Neural progenitor cell (in vitro differentiated cells): ENCODE measurements at regions not wholly inside any gene's neighbourhood (a gene's known extent, or its start where the extent isn't known, plus 50 kb on each side); places are given as distances from the start of the nearest gene placed in this dataset.

Source experiments
- EZH2 ChIP-seq: fragments of 200-600 bp; sonication (generic); IDR thresholded peaks from 2 replicates; pipeline ENCODE4 v1.6.1; 2017; ENCODE audit warnings: antibody characterized with exemption, mild to moderate bottlenecking, moderate library complexity
- EZH2phosphoT487 ChIP-seq: fragments of 200-600 bp; sonication (generic); IDR thresholded peaks from 2 replicates; pipeline ENCODE4 v1.6.1; 2017; ENCODE audit warnings: antibody characterized with exemption
- TF ChIP-seq, protein P1 (sequence below): fragments of 200-600 bp; sonication (generic); IDR thresholded peaks from 2 replicates; pipeline ENCODE4 v1.5.1; 2017; ENCODE audit warnings: antibody characterized with exemption, mild to moderate bottlenecking

DNA sequence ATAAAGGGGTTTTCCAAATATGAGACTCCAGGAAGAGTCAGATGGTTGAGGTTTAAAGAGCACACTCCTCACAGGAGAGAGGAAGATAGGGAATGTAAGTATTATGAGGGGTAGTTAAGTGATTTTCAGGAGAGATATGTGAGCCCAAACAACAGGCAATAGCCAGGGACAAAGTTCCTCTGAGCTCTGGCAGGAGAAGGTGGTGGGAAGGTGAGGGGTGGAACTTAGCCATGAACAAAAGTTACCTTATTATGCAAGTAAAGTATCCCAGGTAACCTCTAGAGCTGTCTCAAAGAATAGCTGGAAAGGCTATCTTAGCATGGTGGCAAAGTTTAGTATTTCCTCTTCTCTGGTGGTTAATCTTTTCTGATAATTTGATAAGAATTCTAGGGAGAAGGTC, 450.5 kb upstream of the PTPRD start:
- TF ChIP-seq EZH2phosphoT487 (no peak), EZH2 (no peak)
- TF ChIP-seq, protein P1, sequence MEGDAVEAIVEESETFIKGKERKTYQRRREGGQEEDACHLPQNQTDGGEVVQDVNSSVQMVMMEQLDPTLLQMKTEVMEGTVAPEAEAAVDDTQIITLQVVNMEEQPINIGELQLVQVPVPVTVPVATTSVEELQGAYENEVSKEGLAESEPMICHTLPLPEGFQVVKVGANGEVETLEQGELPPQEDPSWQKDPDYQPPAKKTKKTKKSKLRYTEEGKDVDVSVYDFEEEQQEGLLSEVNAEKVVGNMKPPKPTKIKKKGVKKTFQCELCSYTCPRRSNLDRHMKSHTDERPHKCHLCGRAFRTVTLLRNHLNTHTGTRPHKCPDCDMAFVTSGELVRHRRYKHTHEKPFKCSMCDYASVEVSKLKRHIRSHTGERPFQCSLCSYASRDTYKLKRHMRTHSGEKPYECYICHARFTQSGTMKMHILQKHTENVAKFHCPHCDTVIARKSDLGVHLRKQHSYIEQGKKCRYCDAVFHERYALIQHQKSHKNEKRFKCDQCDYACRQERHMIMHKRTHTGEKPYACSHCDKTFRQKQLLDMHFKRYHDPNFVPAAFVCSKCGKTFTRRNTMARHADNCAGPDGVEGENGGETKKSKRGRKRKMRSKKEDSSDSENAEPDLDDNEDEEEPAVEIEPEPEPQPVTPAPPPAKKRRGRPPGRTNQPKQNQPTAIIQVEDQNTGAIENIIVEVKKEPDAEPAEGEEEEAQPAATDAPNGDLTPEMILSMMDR, result no peak
